ENCODE measurements at regions not wholly inside any gene's neighbourhood (a gene's known extent, or its start where the extent isn't known, plus 50 kb on each side); places are given as distances from the start of the nearest gene placed in this dataset.
"Not testable (repeated sequence)": the region's sequence is repeated elsewhere in the genome, so short reads cannot be mapped to it uniquely, and the experiment has no call there.

DNA sequence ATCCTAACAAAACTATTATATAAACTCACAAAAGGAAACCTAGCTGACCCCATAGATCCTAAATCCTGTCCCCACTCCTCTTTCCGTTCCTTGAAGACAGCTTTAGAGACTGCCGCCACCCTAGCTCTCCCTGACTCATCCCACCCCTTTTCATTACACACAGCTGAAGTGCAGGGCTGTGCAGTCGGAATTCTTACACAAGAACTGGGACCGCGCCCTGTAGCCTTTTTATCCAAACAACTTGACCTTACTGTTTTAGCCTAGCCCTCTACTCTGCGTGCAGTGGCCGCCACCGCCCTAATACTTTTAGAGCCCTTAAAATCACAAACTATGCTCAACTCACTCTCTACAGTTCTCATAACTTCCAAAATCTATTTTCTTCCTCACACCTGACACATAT lies 264.0 kb downstream of the SMARCA2 start:
- H3K9me3 ChIP-seq (ENCODE audit: control insufficient read depth, insufficient read depth, low read depth, low read length); H3K27ac ChIP-seq (ENCODE audit: low read length); BruUV-seq (replicated peaks); intact Hi-C loops (cut with micrococcal nuclease; ENCODE audit: unreplicated experiment); in situ Hi-C loops (cut with HindIII; ENCODE audit: low pct_unique_long_range_greater_than_20kb, low sequenced_read_pairs); H3K4me1 ChIP-seq (ENCODE audit: control insufficient read depth, insufficient read depth, low read length); H3K36me3 ChIP-seq (ENCODE audit: control insufficient read depth, insufficient read depth, low read length); H3K27me3 ChIP-seq (ENCODE audit: control insufficient read depth, insufficient read depth, low read length); POLR2A ChIA-PET; DNase-seq (ENCODE audit: low read depth, low spot score); ATAC-seq; CTCF ChIA-PET; H3K4me3 ChIP-seq (ENCODE audit: low read depth in 2 of 2, low read length in 2 of 2): not testable (repeated sequence)

DNA sequence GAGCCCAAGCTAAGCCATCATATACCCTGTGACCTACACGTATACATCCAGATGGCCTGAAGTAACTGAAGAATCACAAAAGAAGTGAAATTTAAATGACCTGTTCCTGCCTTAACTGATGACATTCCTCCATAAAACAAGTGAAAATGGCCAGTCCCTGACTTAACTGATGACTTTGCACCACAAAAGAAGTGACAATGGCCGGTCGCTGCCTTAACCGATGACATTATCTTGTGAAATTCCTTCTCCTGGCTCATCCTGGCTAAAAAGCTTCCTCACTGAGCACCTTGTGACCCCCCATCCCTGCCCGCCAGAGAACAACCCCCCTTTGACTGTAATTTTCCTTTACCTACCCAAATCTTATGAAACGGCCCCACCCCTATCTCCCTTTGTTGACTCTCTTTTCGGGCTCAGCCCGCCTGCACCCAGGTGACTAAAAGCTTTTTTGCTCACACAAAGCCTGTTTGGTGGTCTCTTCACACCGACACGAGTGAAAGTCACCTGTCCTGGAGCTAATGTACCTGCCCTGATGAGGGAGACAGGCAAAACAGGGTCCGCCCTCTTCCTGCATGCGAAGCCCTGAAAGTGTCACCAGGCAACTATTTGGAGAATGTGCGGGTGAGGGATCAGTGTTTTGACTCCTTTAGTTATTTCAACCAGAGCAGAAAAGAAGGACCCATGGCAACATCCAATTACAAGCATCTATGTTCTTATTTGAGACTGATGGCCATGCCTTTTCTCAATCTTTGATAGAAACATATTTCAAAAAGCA lies 266.1 kb downstream of the SMARCA2 start:
- Histone ChIP-seq H3K4me1 (ENCODE audit: control insufficient read depth, insufficient read depth, low read length) (no peaks in the 10 kb centered on the region), H3K36me3 (ENCODE audit: control insufficient read depth, insufficient read depth, low read length) (no peaks in the 10 kb centered on the region), H3K9me3 (ENCODE audit: control insufficient read depth, insufficient read depth, low read depth, low read length) (no peaks in the 10 kb centered on the region), H3K27me3 (ENCODE audit: control insufficient read depth, insufficient read depth, low read length) (no peaks in the 10 kb centered on the region), H3K4me3 (ENCODE audit: low read depth in 2 of 2, low read length in 2 of 2) (no peak overlapping the region), H3K27ac (ENCODE audit: low read length) (no peak overlapping the region)
- POLR2A ChIA-PET, result no interaction called here
- BruUV-seq (replicated peaks), result no TSS peak
- no peak for DNase-seq (ENCODE audit: low read depth, low spot score)
- CTCF ChIA-PET, result no interaction called here
- no peak for ATAC-seq
- intact Hi-C loops (cut with micrococcal nuclease; ENCODE audit: unreplicated experiment), result no loop called here
- TF ChIP-seq, protein P1, sequence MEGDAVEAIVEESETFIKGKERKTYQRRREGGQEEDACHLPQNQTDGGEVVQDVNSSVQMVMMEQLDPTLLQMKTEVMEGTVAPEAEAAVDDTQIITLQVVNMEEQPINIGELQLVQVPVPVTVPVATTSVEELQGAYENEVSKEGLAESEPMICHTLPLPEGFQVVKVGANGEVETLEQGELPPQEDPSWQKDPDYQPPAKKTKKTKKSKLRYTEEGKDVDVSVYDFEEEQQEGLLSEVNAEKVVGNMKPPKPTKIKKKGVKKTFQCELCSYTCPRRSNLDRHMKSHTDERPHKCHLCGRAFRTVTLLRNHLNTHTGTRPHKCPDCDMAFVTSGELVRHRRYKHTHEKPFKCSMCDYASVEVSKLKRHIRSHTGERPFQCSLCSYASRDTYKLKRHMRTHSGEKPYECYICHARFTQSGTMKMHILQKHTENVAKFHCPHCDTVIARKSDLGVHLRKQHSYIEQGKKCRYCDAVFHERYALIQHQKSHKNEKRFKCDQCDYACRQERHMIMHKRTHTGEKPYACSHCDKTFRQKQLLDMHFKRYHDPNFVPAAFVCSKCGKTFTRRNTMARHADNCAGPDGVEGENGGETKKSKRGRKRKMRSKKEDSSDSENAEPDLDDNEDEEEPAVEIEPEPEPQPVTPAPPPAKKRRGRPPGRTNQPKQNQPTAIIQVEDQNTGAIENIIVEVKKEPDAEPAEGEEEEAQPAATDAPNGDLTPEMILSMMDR (IDR thresholded peaks at IDR 0.05), result no peak
- TF ChIP-seq TCF7L2 (IDR thresholded peaks at IDR 0.05; ENCODE audit: low read depth, low read length) (no peak), POLR2AphosphoS5 (IDR thresholded peaks at IDR 0.05; ENCODE audit: low read depth, low read length) (no peak), SIN3A (IDR thresholded peaks at IDR 0.05; ENCODE audit: borderline replicate concordance, insufficient read depth, low read depth, low read length) (no peak)
- TF ChIP-seq, protein P2, sequence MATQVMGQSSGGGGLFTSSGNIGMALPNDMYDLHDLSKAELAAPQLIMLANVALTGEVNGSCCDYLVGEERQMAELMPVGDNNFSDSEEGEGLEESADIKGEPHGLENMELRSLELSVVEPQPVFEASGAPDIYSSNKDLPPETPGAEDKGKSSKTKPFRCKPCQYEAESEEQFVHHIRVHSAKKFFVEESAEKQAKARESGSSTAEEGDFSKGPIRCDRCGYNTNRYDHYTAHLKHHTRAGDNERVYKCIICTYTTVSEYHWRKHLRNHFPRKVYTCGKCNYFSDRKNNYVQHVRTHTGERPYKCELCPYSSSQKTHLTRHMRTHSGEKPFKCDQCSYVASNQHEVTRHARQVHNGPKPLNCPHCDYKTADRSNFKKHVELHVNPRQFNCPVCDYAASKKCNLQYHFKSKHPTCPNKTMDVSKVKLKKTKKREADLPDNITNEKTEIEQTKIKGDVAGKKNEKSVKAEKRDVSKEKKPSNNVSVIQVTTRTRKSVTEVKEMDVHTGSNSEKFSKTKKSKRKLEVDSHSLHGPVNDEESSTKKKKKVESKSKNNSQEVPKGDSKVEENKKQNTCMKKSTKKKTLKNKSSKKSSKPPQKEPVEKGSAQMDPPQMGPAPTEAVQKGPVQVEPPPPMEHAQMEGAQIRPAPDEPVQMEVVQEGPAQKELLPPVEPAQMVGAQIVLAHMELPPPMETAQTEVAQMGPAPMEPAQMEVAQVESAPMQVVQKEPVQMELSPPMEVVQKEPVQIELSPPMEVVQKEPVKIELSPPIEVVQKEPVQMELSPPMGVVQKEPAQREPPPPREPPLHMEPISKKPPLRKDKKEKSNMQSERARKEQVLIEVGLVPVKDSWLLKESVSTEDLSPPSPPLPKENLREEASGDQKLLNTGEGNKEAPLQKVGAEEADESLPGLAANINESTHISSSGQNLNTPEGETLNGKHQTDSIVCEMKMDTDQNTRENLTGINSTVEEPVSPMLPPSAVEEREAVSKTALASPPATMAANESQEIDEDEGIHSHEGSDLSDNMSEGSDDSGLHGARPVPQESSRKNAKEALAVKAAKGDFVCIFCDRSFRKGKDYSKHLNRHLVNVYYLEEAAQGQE (IDR thresholded peaks at IDR 0.05; ENCODE audit: insufficient read depth in 1 of 2, low read depth in 2 of 2, low read length in 1 of 2), result no peak
- in situ Hi-C loops (cut with HindIII; ENCODE audit: low pct_unique_long_range_greater_than_20kb, low sequenced_read_pairs), result no loop called here

DNA sequence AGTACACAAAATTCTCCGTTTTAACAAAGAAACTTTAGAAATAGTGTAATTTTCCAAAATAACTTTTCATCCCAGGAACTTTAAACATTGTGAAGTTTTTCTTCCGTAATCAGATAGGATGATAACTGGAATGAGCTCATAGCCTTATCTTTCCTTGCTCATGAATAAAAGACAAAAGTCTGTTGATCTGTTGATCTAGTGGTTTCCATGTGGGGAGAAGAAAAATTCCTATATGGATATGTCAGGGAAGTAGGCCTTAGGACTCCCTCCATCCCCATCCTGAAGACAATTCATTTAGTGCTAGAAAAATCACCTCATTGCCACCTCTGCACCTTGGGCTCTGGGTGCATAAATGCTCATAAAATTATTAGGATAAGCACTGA lies 266.6 kb downstream of the SMARCA2 start:
- ChIA-PET POLR2A (no interaction called here), CTCF (no interaction called here)
- TF ChIP-seq, protein P1 (IDR thresholded peaks at IDR 0.05), result no peak
- TF ChIP-seq, protein P2 (IDR thresholded peaks at IDR 0.05; ENCODE audit: insufficient read depth in 1 of 2, low read depth in 2 of 2, low read length in 1 of 2), result no peak
- TF ChIP-seq TCF7L2 (IDR thresholded peaks at IDR 0.05; ENCODE audit: low read depth, low read length) (no peak), SIN3A (IDR thresholded peaks at IDR 0.05; ENCODE audit: borderline replicate concordance, insufficient read depth, low read depth, low read length) (no peak), POLR2AphosphoS5 (IDR thresholded peaks at IDR 0.05; ENCODE audit: low read depth, low read length) (no peak)
- Histone ChIP-seq H3K4me1 (ENCODE audit: control insufficient read depth, insufficient read depth, low read length) (no peaks in the 10 kb centered on the region), H3K4me3 (ENCODE audit: low read depth in 2 of 2, low read length in 2 of 2) (no peak overlapping the region), H3K27me3 (ENCODE audit: control insufficient read depth, insufficient read depth, low read length) (no peaks in the 10 kb centered on the region), H3K9me3 (ENCODE audit: control insufficient read depth, insufficient read depth, low read depth, low read length) (no peaks in the 10 kb centered on the region), H3K36me3 (ENCODE audit: control insufficient read depth, insufficient read depth, low read length) (no peaks in the 10 kb centered on the region), H3K27ac (ENCODE audit: low read length) (no peak overlapping the region)
- in situ Hi-C loops (cut with HindIII; ENCODE audit: low pct_unique_long_range_greater_than_20kb, low sequenced_read_pairs) (no loop called here), intact Hi-C loops (cut with micrococcal nuclease; ENCODE audit: unreplicated experiment) (no loop called here)
- no peak for DNase-seq (ENCODE audit: low read depth, low spot score)
- no peak for ATAC-seq
- BruUV-seq (replicated peaks), result no TSS peak

All from Panc1 (cell line).